ENCODE measurements at regions not wholly inside any gene's neighbourhood (a gene's known extent, or its start where the extent isn't known, plus 50 kb on each side); places are given as distances from the start of the nearest gene placed in this dataset.

GRCh38 chr3:31371484-31372177, 161.1 kb upstream of the STT3B start:
- ChIA-PET POLR2A (interaction anchor here (1.4 kb wide), 1 partner anchor 161 kb away, joined by 4 read pairs; the partner anchor contains the start of gene STT3B), CTCF (ENCODE audit: low intra/inter-chr PET ratio, low total read pairs) (no interaction called here)
- H3K36me3 ChIP-seq (replicated peaks in 1 of 2; ENCODE audit: control insufficient read depth in 1 of 2, insufficient read depth in 2 of 2, low read length in 2 of 2), result no peaks in the 10 kb centered on the region
- peaks cover 62% of the 10 kb centered on the region for H3K4me1 ChIP-seq (ENCODE audit: insufficient read depth, low read length)
- no peak for DNase-seq (ENCODE audit: low spot score)
- intact Hi-C loops (cut with micrococcal nuclease; ENCODE audit: unreplicated experiment) (no loop called here), in situ Hi-C loops (cut with HindIII; ENCODE audit: extremely low pct_ligation_motif_present, low pct_unique_long_range_greater_than_20kb) (no loop called here)
- no peak overlapping the region for H3K4me3 ChIP-seq (replicated peaks in 1 of 3; ENCODE audit: insufficient read depth in 1 of 3, low read depth in 2 of 3, low read length in 3 of 3)
- ATAC-seq, result no peak
- BruUV-seq (replicated peaks), result no TSS peak
- FAIRE-seq, result no peak
- H3K27me3 ChIP-seq (ENCODE audit: control insufficient read depth in 1 of 2, insufficient read depth in 2 of 2, low read length in 2 of 2), result no peaks in the 10 kb centered on the region; a peak in 1 of 5 replicates
- no peak overlapping the region for H2AFZ ChIP-seq (ENCODE audit: low read length)
- no peak overlapping the region for H3K4me2 ChIP-seq (ENCODE audit: low read depth, low read length)
- H3K27ac ChIP-seq (ENCODE audit: extremely low read length, insufficient read depth, low read length), result peak overlapping the region; percentile 70
- H3K9me3 ChIP-seq (ENCODE audit: low read length), result no peaks in the 10 kb centered on the region
- no peaks in the 10 kb centered on the region for H4K20me1 ChIP-seq (ENCODE audit: insufficient read depth, low read length)
- WGBS (ENCODE audit: low lambda C conversion rate), result 99% methylated on average over 4 of the region's 4 CpGs
- no peaks in the 10 kb centered on the region for H3K79me2 ChIP-seq (ENCODE audit: insufficient read depth, low read length)
- no peak for TF ChIP-seq ZNF572 (CRISPR knock-in tag; IDR thresholded peaks at IDR 0.05)
- no peak for TF ChIP-seq CC2D1A (CRISPR knock-in tag; IDR thresholded peaks at IDR 0.05)
- no peak for TF ChIP-seq ZSCAN29 (CRISPR knock-in tag; conservative IDR thresholded peaks at IDR 0.05)
- no peak for TF ChIP-seq ZNF580 (CRISPR knock-in tag; IDR thresholded peaks at IDR 0.05; ENCODE audit: borderline replicate concordance, low read depth)
- TF ChIP-seq ZNF235 (CRISPR knock-in tag; IDR thresholded peaks at IDR 0.05; ENCODE audit: borderline replicate concordance), result no peak
- no peak for TF ChIP-seq ESRRA (CRISPR knock-in tag; IDR thresholded peaks at IDR 0.05; ENCODE audit: low read depth)
- no peak for TF ChIP-seq NFRKB (IDR thresholded peaks at IDR 0.05)
- no peak for TF ChIP-seq SMARCC2 (IDR thresholded peaks at IDR 0.05)
- no peak for TF ChIP-seq HDAC2 (CRISPR knock-in tag; IDR thresholded peaks at IDR 0.05)
- no peak for TF ChIP-seq SUZ12 (IDR thresholded peaks at IDR 0.05; ENCODE audit: low read depth, low read length)
- TF ChIP-seq, protein P1, sequence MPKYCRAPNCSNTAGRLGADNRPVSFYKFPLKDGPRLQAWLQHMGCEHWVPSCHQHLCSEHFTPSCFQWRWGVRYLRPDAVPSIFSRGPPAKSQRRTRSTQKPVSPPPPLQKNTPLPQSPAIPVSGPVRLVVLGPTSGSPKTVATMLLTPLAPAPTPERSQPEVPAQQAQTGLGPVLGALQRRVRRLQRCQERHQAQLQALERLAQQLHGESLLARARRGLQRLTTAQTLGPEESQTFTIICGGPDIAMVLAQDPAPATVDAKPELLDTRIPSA (CRISPR knock-in tag; IDR thresholded peaks at IDR 0.05; ENCODE audit: borderline replicate concordance), result no peak
- TF ChIP-seq ZFX (CRISPR knock-in tag; IDR thresholded peaks at IDR 0.05; ENCODE audit: low read depth), result no peak
- no peak for TF ChIP-seq IRX3 (CRISPR knock-in tag; IDR thresholded peaks at IDR 0.05; ENCODE audit: borderline replicate concordance, low read depth)
- TF ChIP-seq, protein P2, sequence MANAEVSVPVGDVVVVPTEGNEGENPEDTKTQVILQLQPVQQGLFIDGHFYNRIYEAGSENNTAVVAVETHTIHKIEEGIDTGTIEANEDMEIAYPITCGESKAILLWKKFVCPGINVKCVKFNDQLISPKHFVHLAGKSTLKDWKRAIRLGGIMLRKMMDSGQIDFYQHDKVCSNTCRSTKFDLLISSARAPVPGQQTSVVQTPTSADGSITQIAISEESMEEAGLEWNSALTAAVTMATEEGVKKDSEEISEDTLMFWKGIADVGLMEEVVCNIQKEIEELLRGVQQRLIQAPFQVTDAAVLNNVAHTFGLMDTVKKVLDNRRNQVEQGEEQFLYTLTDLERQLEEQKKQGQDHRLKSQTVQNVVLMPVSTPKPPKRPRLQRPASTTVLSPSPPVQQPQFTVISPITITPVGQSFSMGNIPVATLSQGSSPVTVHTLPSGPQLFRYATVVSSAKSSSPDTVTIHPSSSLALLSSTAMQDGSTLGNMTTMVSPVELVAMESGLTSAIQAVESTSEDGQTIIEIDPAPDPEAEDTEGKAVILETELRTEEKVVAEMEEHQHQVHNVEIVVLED (CRISPR knock-in tag; IDR thresholded peaks at IDR 0.05; ENCODE audit: borderline replicate concordance), result no peak
- no peak for TF ChIP-seq RFX5 (IDR thresholded peaks at IDR 0.05; ENCODE audit: low read depth, low read length)
- no peak for TF ChIP-seq NR2F1 (CRISPR knock-in tag; IDR thresholded peaks at IDR 0.05)
- TF ChIP-seq TFDP1 (CRISPR knock-in tag; IDR thresholded peaks at IDR 0.05; ENCODE audit: borderline replicate concordance), result no peak
- TF ChIP-seq ZNF432 (CRISPR knock-in tag; IDR thresholded peaks at IDR 0.05; ENCODE audit: borderline replicate concordance), result no peak
- TF ChIP-seq ZNF780A (CRISPR knock-in tag; IDR thresholded peaks at IDR 0.05), result no peak
- H3K9ac ChIP-seq (ENCODE audit: insufficient read depth, low read depth, low read length), result no peak overlapping the region

Measured in HepG2 (cell line).